Astrocyte (in vitro differentiated cells and primary cell): ENCODE measurements at regions not wholly inside any gene's neighbourhood (a gene's known extent, or its start where the extent isn't known, plus 50 kb on each side); places are given as distances from the start of the nearest gene placed in this dataset.
"Not testable (repeated sequence)": the region's sequence is repeated elsewhere in the genome, so short reads cannot be mapped to it uniquely, and the experiment has no call there.

Experiments used
- EZH2 ChIP-seq: IDR thresholded peaks from 2 replicates; pipeline ENCODE4 v1.6.1; 2012; ENCODE audit warnings: mild to moderate bottlenecking, low read length, inconsistent platforms; ENCODE audit not compliant: insufficient read depth
- TF ChIP-seq, protein P1 (sequence below): IDR thresholded peaks from 2 replicates; pipeline ENCODE4 v1.5.1; 2011; ENCODE audit warnings: low read depth, mild to moderate bottlenecking, inconsistent platforms, low read length, moderate library complexity; ENCODE audit not compliant: insufficient read depth

DNA sequence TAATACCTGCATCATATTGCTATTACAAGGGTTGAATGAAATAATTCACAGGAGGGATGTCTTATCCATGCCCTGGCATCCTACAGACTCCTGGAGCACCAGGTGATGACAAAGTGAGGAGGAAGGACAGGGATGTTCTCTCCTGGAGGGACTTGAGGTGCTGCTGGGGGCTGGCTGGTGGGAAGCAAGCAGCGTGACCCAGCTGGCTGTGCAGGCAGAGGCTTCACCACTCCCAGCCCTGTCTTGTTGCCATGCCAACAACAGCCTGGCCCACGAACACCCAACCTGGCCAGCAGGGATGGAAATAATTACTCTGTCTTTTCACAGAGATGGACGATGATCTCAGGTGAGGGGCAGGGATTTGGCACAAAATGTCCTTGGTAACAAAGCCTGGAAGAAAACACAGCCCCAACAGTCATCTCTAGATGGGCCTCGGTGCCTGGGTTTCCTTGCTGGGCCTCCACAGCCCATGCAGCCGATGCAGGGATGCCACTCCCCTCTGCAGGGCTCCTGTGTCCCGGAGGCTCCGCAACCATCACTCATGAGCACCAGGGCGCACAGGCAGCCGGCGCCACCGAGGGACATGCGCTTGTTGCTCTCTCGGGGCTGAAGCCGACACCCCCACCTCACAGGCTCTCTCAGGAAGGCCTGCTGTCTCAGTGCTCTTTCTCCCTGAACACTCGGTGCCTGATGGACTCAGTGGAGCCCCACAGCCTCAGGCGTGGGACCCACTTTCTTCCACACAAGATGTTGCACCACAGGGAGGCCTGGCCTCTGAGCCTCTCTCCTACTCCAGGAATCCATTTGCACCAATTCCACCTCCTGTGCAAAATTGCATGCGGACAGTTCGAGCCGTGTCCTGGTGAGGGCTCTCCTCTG lies 205.9 kb downstream of the LAT start:
- TF ChIP-seq, protein P1, sequence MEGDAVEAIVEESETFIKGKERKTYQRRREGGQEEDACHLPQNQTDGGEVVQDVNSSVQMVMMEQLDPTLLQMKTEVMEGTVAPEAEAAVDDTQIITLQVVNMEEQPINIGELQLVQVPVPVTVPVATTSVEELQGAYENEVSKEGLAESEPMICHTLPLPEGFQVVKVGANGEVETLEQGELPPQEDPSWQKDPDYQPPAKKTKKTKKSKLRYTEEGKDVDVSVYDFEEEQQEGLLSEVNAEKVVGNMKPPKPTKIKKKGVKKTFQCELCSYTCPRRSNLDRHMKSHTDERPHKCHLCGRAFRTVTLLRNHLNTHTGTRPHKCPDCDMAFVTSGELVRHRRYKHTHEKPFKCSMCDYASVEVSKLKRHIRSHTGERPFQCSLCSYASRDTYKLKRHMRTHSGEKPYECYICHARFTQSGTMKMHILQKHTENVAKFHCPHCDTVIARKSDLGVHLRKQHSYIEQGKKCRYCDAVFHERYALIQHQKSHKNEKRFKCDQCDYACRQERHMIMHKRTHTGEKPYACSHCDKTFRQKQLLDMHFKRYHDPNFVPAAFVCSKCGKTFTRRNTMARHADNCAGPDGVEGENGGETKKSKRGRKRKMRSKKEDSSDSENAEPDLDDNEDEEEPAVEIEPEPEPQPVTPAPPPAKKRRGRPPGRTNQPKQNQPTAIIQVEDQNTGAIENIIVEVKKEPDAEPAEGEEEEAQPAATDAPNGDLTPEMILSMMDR = not testable (repeated sequence)
- TF ChIP-seq EZH2 = not testable (repeated sequence)
